ENCODE measurements at regions not wholly inside any gene's neighbourhood (a gene's known extent, or its start where the extent isn't known, plus 50 kb on each side); places are given as distances from the start of the nearest gene placed in this dataset.

- Histone ChIP-seq H3K14ac (replicated peaks; ENCODE audit: low read depth, low read length) (no peak overlapping the region), H3K36me3 (ENCODE audit: control insufficient read depth, insufficient read depth, low read length) (no peaks in the 10 kb centered on the region), H3K79me1 (ENCODE audit: low read depth in 1 of 2, low read length in 2 of 2) (no peaks in the 10 kb centered on the region), H3K56ac (ENCODE audit: extremely low read depth, insufficient read depth, low read length) (no peak overlapping the region), H3K9me1 (ENCODE audit: insufficient read depth, low read length) (no peaks in the 10 kb centered on the region), H4K91ac (ENCODE audit: insufficient read depth, low read depth, low read length) (no peak overlapping the region), H3K27me3 (ENCODE audit: control insufficient read depth, insufficient read depth, low read length) (no peaks in the 10 kb centered on the region; the same call in 1 of the 2 replicates), H2AK5ac (ENCODE audit: low read depth, low read length) (no peak overlapping the region), H3K27ac (ENCODE audit: insufficient read depth, low read length) (no peak overlapping the region), H2BK120ac (ENCODE audit: low read depth, low read length) (no peak overlapping the region), H3K4me3 (ENCODE audit: insufficient read depth, low read depth, low read length) (no peak overlapping the region), H3K9me3 (ENCODE audit: control insufficient read depth, insufficient read depth, low read length) (peaks cover 3% of the 10 kb centered on the region; the same call in 1 of the 2 replicates), H3K4ac (ENCODE audit: low read depth, low read length) (no peak overlapping the region), H4K20me1 (ENCODE audit: insufficient read depth, low read length) (no peaks in the 10 kb centered on the region), H3K4me2 (ENCODE audit: low read depth, low read length) (no peak overlapping the region), H3K18ac (ENCODE audit: low read depth, low read length) (no peak overlapping the region), H2BK5ac (ENCODE audit: low read depth, low read length, poor library complexity, severe bottlenecking) (no peak overlapping the region), H3K23ac (ENCODE audit: low read depth, low read length) (no peak overlapping the region), H3K9ac (ENCODE audit: low read depth, low read length) (no peak overlapping the region), H2BK20ac (ENCODE audit: low read depth, low read length) (no peak overlapping the region), H2AK9ac (replicated peaks; ENCODE audit: low read depth, low read length, poor library complexity) (no peak overlapping the region), H3K4me1 (ENCODE audit: control insufficient read depth, insufficient read depth, low read length) (no peaks in the 10 kb centered on the region), H2AFZ (replicated peaks; ENCODE audit: low read length, poor library complexity) (no peak overlapping the region), H2BK15ac (ENCODE audit: low read depth, low read length) (no peak overlapping the region), H4K8ac (ENCODE audit: low read depth in 2 of 2, low read length in 2 of 2) (no peak overlapping the region), H4K5ac (ENCODE audit: low read depth, low read length) (no peak overlapping the region)
- ChIA-PET CTCF (interaction anchor here (1.2 to 1.7 kb wide), 2 partner anchors 13 to 157 kb away, joined by 4 to 6 read pairs; no protein-coding TSS in a partner anchor), POLR2A (ENCODE audit: unreplicated experiment) (no interaction called here)
- no peak for ATAC-seq (ENCODE audit: low read depth)
- intact Hi-C loops (cut with micrococcal nuclease), result no loop called here
- in situ Hi-C loops (cut with MboI; ENCODE audit: low sequenced_read_pairs), result no loop called here
- no peak for DNase-seq
- TF ChIP-seq NFE2L2 (IDR thresholded peaks at IDR 0.05; ENCODE audit: low read depth, low read length) (no peak), CHD1 (IDR thresholded peaks at IDR 0.05; ENCODE audit: low read depth, low read length) (no peak), MAZ (IDR thresholded peaks at IDR 0.05; ENCODE audit: borderline replicate concordance, low read depth, low read length) (no peak), ELK1 (IDR thresholded peaks at IDR 0.05; ENCODE audit: borderline replicate concordance, low read depth, low read length) (no peak), CEBPB (IDR thresholded peaks at IDR 0.05; ENCODE audit: low read depth, low read length) (no peak)
- WGBS, 2 experiments (ENCODE audit: extremely low coverage in 2 of 2, insufficient read length in 1 of 2), result no CpG with 5 or more reads among the region's 1 CpG
- dilution Hi-C loops (cut with HindIII; ENCODE audit: low sequenced_read_pairs, unreplicated experiment), result no loop called here
- no TSS peak for BruUV-seq (replicated peaks)
Measured at GRCh38 chr13:48592688-48593049, 59.8 kb upstream of the RCBTB2 start.
